HG02798 (cell line): ENCODE measurements at regions not wholly inside any gene's neighbourhood (a gene's known extent, or its start where the extent isn't known, plus 50 kb on each side); places are given as distances from the start of the nearest gene placed in this dataset.
"Not testable (repeated sequence)": the region's sequence is repeated elsewhere in the genome, so short reads cannot be mapped to it uniquely, and the experiment has no call there.

Experiments used
- ATAC-seq: cut with Tn5 transposase; IDR thresholded peaks from one replicate; pipeline ENCODE4 v1.9.1; 2021; ENCODE audit warnings: mild to moderate bottlenecking; ENCODE audit not compliant: unreplicated experiment, poor library complexity

DNA sequence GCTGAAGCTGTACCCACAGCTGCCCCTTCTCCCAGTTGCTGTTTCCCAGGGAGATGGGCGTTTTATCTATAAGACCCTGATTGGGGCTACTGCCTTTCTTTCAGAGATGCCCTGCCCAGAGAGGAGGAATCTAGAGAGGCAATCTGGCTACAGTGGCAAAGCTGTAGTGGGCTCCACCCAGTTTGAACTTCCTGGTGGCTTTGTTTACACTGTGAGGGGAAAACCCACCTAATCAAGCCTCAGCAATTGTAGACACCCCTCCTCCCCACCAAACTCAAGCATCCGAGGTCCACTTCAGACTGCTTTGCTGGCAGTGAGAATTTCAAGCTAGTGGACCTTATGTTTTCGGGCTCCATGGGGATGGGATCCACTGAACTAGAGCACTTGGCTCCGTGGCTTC, 240.4 kb upstream of the AFF2 start:
- ATAC-seq, result no peak

DNA sequence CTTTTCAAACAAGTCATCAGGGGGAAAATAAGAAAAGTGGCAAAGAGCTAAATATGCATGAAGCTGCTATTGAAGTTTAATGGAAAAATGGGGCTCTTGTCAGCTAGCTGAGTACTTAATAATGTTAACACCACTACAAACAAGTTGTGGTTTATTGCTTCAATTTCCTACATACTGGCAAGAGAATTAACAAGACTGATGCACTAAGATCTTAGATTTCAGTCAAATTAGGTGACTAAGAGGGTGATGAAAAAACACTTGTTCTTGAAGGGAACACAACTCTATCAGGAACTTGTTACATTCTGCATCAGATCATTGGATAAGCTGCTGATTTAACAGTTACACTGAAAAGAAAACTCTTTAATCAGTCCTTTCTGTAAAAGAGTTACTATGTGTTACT, 234.6 kb upstream of the AFF2 start:
- ATAC-seq, result no peak

DNA sequence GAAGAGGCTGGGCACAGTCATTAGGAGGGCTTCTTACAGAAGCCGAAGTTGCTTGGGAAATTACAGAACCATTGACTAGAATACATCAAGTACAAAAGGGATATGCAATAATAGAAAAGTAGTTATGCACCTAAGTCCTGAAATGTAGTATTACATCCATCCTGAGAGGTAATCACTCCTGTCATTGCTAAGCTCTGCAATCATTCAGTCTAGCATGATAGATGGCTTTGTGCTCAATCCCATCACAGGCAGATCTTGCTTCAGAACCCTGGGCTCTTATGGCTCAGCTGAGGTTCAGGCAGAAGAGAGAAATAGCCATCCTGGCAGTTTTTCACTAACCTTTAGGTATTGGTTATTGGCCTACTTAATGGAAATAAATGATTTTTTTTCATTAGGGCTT, 231.7 kb upstream of the AFF2 start:
- no peak for ATAC-seq

DNA sequence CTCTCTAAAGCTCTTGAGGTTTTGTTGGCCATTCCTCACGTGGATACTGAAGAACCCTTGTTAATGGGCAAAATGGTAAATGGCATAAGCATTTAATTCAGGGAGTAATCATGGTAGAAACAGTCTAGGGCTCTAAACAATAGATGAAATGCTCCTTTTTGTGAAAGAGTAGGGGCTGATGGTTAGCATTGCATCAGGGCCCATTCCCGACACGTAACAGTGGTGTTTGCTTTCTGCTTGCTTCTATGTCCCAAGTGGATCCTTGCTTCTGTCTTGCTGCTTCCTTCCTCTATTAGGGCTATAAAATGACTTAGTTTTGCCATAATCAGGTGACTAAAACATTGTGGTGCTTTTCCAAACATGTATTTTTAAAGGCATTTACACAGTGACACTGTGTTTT, 230.9 kb upstream of the AFF2 start:
- ATAC-seq, result no peak

GRCh38 chrX:148270499-148270898, 229.9 kb upstream of the AFF2 start:
- ATAC-seq, result no peak

- ATAC-seq, result no peak
Observed at GRCh38 chrX:148271263-148271662, 229.2 kb upstream of the AFF2 start.

DNA sequence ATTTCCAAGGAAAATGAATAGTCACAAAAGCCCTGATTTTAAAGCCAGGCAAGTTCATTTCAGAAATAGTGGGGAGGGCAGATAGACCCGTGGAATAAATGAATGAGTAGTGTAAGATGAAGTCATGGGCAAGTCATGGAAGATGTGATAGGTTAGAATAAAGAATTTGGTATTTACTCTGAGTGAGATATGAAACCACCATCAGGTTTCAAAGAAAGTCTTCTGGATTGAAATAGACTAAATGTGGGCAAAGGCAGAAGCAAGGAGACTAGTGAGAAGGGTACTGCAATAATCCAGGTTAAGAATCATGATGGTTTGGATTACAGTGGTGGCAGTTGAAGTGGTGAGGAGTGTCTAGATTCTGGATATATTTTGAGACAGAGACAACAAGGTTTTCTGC, 218.5 kb upstream of the AFF2 start:
- ATAC-seq, result no peak

- no peak for ATAC-seq
Observed at GRCh38 chrX:148282504-148282903, 217.9 kb upstream of the AFF2 start.

GRCh38 chrX:148284056-148284455, 216.4 kb upstream of the AFF2 start:
- ATAC-seq, result no peak

- no peak for ATAC-seq
Observed at GRCh38 chrX:148284821-148285220, 215.6 kb upstream of the AFF2 start.

DNA sequence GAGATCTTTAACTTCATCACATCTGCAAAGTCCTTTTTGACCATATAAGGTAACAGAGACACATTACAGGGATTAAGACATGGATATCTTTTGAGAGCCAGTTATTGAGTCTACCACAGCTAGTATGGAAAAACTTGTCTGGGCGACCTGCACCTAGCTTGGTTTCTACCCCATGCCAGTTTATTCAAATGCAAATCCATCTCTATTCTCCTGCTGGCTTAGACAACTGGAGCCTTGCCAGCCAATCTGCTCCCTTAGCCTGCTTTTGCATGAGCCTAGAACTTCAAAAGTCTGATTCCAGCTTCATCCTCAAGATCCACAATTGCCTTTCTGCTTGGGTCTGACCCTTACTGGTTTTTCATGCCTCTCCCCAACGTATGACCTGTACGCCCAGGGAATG, 212.0 kb upstream of the AFF2 start:
- no peak for ATAC-seq

GRCh38 chrX:148290041-148290440, 210.4 kb upstream of the AFF2 start:
- ATAC-seq, result no peak

DNA sequence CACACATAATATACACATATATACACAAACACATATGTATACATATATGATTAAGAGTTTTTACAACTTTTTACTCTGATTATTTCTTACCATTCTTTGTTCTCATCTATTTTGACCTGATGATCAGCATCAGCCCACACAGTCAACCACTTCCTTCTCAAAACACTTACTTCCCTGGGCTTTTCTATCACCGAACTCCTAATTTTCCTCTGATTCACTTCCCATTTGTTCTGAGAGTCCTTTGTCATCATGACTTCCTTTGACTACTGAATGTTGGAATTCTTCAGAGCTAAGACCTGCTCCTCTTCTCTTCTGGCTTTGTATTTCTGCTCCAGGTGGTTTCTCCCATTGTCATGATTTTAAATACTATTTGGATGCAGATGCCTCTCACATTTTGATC, 209.5 kb upstream of the AFF2 start:
- no peak for ATAC-seq

DNA sequence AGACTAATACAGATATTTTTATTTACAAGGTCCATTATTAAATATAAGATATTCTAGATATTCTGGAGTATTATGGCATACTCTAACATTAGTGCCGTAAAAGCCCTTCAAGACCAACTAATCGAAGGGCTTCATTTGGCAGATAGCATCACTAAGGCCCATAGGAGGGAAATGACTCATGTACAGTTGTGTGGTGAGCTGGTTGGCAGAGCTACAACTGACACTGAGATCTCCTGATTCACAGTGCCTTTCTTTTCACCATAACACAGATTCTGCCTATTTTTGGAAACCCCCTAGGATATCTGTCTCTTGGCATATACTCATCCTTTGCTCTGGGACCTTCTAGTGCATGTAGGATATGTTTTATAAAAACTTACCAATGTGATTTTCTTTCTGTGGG, 201.7 kb upstream of the AFF2 start:
- ATAC-seq, result no peak

DNA sequence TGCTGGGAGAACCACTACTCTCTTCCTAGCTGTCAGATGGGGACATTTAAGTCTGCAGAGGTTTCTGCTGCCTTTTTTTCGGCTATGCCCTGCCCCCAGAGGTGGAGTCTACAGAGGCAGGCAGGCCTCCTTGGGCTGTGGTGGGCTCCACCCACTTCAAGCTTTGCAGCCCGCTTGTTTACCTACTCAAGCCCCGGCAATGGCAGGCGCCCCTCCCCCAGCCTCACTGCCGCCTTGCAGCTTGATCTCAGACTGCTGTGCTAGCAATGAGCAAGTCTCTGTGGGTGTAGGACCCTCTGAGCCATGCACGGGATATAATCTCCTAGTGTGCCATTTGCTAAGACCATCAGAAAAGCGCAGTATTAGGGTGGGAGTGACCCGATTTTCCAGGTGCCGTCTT, 195.2 kb upstream of the AFF2 start:
- ATAC-seq, result not testable (repeated sequence)

DNA sequence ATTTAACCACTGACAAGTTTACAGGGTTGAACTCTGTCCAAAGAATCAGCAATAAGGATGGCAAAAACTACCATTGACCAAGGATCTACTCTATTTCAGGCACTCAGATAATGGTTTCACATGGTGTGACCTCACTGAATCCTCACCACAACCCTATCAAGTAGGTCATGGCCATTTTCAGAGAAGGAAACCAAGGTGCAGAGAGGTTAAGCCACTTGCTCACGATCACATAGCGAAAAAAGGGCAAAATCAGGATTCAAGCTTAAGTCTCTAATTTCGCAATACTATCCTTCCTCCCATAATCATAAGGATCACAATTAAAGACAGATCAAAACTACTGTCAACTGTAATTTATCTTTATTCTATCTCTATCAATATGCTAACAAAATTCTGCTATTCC, 191.0 kb upstream of the AFF2 start:
- no peak for ATAC-seq

- peak; percentile 62 for ATAC-seq
Observed at GRCh38 chrX:148310426-148311165, 189.8 kb upstream of the AFF2 start.

DNA sequence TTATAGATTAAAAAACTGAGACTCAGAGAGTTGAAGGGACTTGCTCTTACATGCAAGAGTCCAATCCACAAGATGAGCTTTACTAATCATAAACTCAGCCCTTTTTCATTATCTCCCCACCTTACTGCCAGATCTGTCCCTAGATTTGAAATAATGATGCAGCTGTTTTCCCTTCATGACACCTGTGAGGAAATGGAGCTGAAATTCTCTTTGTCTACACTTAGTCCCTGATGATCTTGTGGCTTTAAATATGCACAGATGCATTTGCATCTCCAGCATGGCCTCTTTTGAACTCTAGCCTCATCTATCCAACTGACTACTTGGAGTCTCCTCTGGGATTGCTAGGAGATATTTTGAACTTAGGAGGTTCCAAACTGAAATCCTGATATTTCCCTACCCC, 188.9 kb upstream of the AFF2 start:
- ATAC-seq, result no peak

- ATAC-seq, result no peak
Observed at GRCh38 chrX:148314876-148315275, 185.5 kb upstream of the AFF2 start.

GRCh38 chrX:148316446-148316845, 184.0 kb upstream of the AFF2 start:
- ATAC-seq, result no peak

- ATAC-seq, result no peak
Observed at GRCh38 chrX:148322906-148323305, 177.5 kb upstream of the AFF2 start.

- no peak for ATAC-seq
Observed at GRCh38 chrX:148333989-148334388, 166.4 kb upstream of the AFF2 start.

GRCh38 chrX:148337873-148338272, 162.5 kb upstream of the AFF2 start:
- no peak for ATAC-seq
